ENCODE measurements at regions not wholly inside any gene's neighbourhood (a gene's known extent, or its start where the extent isn't known, plus 50 kb on each side); places are given as distances from the start of the nearest gene placed in this dataset.

GRCh38 chr5:67605730-67606585, 409.4 kb upstream of the CD180 start:
- Histone ChIP-seq H2AFZ (ENCODE audit: low read length) (no peak overlapping the region), H3K9ac (ENCODE audit: low read length) (no peak overlapping the region)
- DNase-seq: no peak

DNA sequence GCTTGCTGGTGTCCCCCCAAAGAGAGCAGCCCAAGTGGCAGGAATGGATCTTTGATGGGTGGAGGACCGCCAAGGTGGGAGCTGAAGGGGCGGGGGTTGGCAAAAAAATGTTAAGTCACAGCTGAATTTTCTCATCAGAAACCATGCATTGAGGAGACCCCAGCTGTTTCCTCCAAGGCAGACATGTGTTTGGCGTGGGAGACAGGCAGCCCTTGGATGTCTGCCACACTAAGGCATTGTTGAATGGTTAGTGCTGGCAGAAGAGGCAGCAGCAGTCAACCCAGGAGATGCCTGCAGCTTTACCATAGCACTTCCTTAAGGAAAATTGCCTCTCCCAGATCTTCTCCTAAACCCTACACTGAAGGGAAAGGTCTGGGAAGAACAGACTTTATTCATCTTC, 394.9 kb upstream of the CD180 start:
- H3K36me3 ChIP-seq (ENCODE audit: insufficient read depth, low read length): no peaks in the 10 kb centered on the region
- no peak for DNase-seq
- H3K4me2 ChIP-seq (ENCODE audit: low read depth, low read length, poor library complexity, severe bottlenecking): no peak overlapping the region
- H3K9ac ChIP-seq (ENCODE audit: low read length): no peak overlapping the region
- no peak overlapping the region for H3K4me3 ChIP-seq (ENCODE audit: low read length)
- no peaks in the 10 kb centered on the region for H3K9me3 ChIP-seq (ENCODE audit: low read length)
- no peaks in the 10 kb centered on the region for H4K20me1 ChIP-seq (ENCODE audit: insufficient read depth, low read depth, low read length)
- H3K4me1 ChIP-seq (ENCODE audit: low read length): no peaks in the 10 kb centered on the region
- H3K9me2 ChIP-seq (replicated peaks; ENCODE audit: insufficient read depth, low read length): no peaks in the 10 kb centered on the region
- no peak overlapping the region for H2AFZ ChIP-seq (ENCODE audit: low read length)
- no peaks in the 10 kb centered on the region for H3K79me2 ChIP-seq (ENCODE audit: low read length)
- no peak overlapping the region for H3K27ac ChIP-seq (ENCODE audit: low read length)
- no peaks in the 10 kb centered on the region for H3K27me3 ChIP-seq (ENCODE audit: low read length)

More at GRCh38 chr5:67605730-67606585, 409.4 kb upstream of the CD180 start:
- Histone ChIP-seq H3K9me3 (ENCODE audit: low read length) (no peaks in the 10 kb centered on the region), H3K4me3 (ENCODE audit: low read length) (no peak overlapping the region), H3K79me2 (ENCODE audit: low read length) (no peaks in the 10 kb centered on the region), H3K9me2 (replicated peaks; ENCODE audit: insufficient read depth, low read length) (no peaks in the 10 kb centered on the region), H4K20me1 (ENCODE audit: insufficient read depth, low read depth, low read length) (no peaks in the 10 kb centered on the region), H3K36me3 (ENCODE audit: insufficient read depth, low read length) (no peaks in the 10 kb centered on the region), H3K27ac (ENCODE audit: low read length) (no peak overlapping the region), H3K4me1 (ENCODE audit: low read length) (no peaks in the 10 kb centered on the region), H3K27me3 (ENCODE audit: low read length) (no peaks in the 10 kb centered on the region), H3K4me2 (ENCODE audit: low read depth, low read length, poor library complexity, severe bottlenecking) (no peak overlapping the region)

GRCh38 chr5:67588389-67588788, 391.8 kb upstream of the CD180 start:
- Histone ChIP-seq H3K9me3 (ENCODE audit: low read length) (no peaks in the 10 kb centered on the region), H3K4me3 (ENCODE audit: low read length) (no peak overlapping the region), H3K4me2 (ENCODE audit: low read depth, low read length, poor library complexity, severe bottlenecking) (no peak overlapping the region), H3K27me3 (ENCODE audit: low read length) (no peaks in the 10 kb centered on the region), H3K4me1 (ENCODE audit: low read length) (no peaks in the 10 kb centered on the region), H4K20me1 (ENCODE audit: insufficient read depth, low read depth, low read length) (no peaks in the 10 kb centered on the region), H3K9ac (ENCODE audit: low read length) (no peak overlapping the region), H3K27ac (ENCODE audit: low read length) (no peak overlapping the region), H3K79me2 (ENCODE audit: low read length) (no peaks in the 10 kb centered on the region), H2AFZ (ENCODE audit: low read length) (no peak overlapping the region), H3K36me3 (ENCODE audit: insufficient read depth, low read length) (no peaks in the 10 kb centered on the region), H3K9me2 (replicated peaks; ENCODE audit: insufficient read depth, low read length) (no peaks in the 10 kb centered on the region)
- DNase-seq: no peak

DNA sequence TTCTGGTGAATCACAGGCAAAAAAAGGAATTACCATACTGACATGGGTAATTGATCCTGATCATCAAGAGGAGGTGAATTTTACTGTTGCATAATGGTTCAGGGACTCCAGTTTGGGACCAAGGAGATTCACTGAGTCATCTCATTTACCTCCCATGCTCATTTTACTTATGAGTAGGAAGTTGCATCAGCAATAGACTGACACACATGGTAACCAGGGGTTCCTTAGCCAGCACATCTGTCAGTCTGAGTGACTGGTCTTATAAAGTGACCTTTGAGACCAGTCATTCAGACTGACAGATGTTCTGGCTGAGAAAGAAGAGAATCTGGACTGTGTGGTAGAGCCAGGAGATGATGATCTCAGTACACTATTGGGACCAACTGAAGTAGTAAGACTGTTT, 384.6 kb upstream of the CD180 start:
- H3K9ac ChIP-seq (ENCODE audit: low read length): no peak overlapping the region
- no peak overlapping the region for H3K27ac ChIP-seq (ENCODE audit: low read length)
- H3K4me3 ChIP-seq (ENCODE audit: low read length): no peak overlapping the region
- H3K36me3 ChIP-seq (ENCODE audit: insufficient read depth, low read length): no peaks in the 10 kb centered on the region
- H3K9me3 ChIP-seq (ENCODE audit: low read length): no peaks in the 10 kb centered on the region
- no peak for DNase-seq
- no peaks in the 10 kb centered on the region for H4K20me1 ChIP-seq (ENCODE audit: insufficient read depth, low read depth, low read length)
- H3K27me3 ChIP-seq (ENCODE audit: low read length): 0 out of 2 replicates have a peak, but pooled peaks cover 3% of the 10 kb centered on the region
- no peak overlapping the region for H3K4me2 ChIP-seq (ENCODE audit: low read depth, low read length, poor library complexity, severe bottlenecking)
- no peaks in the 10 kb centered on the region; the same call in 1 of the 2 replicates for H3K9me2 ChIP-seq (replicated peaks; ENCODE audit: insufficient read depth, low read length)
- no peak overlapping the region for H2AFZ ChIP-seq (ENCODE audit: low read length)
- no peaks in the 10 kb centered on the region for H3K4me1 ChIP-seq (ENCODE audit: low read length)
- no peaks in the 10 kb centered on the region for H3K79me2 ChIP-seq (ENCODE audit: low read length)

DNA sequence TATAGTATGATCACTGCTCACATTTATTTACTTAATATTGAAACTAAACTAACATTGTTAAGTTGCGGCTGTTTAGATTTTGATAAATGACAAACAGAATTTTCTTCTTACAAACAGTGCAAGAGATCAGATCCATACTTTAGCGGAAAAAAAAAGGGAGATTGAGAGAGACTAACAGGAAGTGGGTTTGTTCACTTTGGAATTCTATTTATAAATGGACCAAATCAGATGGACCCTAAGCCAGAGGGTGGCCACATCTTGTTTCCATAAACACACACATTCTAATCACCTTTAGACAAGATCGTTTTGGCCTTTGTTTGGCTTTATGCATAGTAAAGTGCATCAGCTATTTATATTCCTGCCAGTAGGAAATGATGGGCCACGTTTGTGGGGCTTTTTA, 381.4 kb upstream of the CD180 start:
- no peak for DNase-seq
- H3K36me3 ChIP-seq (ENCODE audit: insufficient read depth, low read length): no peaks in the 10 kb centered on the region
- 0 out of 2 replicates have a peak, but pooled peaks cover 3% of the 10 kb centered on the region for H3K27me3 ChIP-seq (ENCODE audit: low read length)
- no peak overlapping the region for H3K9ac ChIP-seq (ENCODE audit: low read length)
- H3K9me2 ChIP-seq (replicated peaks; ENCODE audit: insufficient read depth, low read length): no peaks in the 10 kb centered on the region; the same call in 1 of the 2 replicates
- no peaks in the 10 kb centered on the region for H3K4me1 ChIP-seq (ENCODE audit: low read length)
- H3K4me2 ChIP-seq (ENCODE audit: low read depth, low read length, poor library complexity, severe bottlenecking): no peak overlapping the region
- peaks cover 3% of the 10 kb centered on the region; the same call in 1 of the 2 replicates for H3K9me3 ChIP-seq (ENCODE audit: low read length)
- no peak overlapping the region for H3K27ac ChIP-seq (ENCODE audit: low read length)
- no peaks in the 10 kb centered on the region for H4K20me1 ChIP-seq (ENCODE audit: insufficient read depth, low read depth, low read length)
- H2AFZ ChIP-seq (ENCODE audit: low read length): no peak overlapping the region
- H3K4me3 ChIP-seq (ENCODE audit: low read length): no peak overlapping the region
- no peaks in the 10 kb centered on the region for H3K79me2 ChIP-seq (ENCODE audit: low read length)

GRCh38 chr5:67577424-67577823, 380.8 kb upstream of the CD180 start:
- no peak overlapping the region for H3K27ac ChIP-seq (ENCODE audit: low read length)
- H3K9ac ChIP-seq (ENCODE audit: low read length): no peak overlapping the region
- no peaks in the 10 kb centered on the region for H3K4me1 ChIP-seq (ENCODE audit: low read length)
- no peaks in the 10 kb centered on the region for H4K20me1 ChIP-seq (ENCODE audit: insufficient read depth, low read depth, low read length)
- no peaks in the 10 kb centered on the region for H3K36me3 ChIP-seq (ENCODE audit: insufficient read depth, low read length)
- H2AFZ ChIP-seq (ENCODE audit: low read length): no peak overlapping the region
- H3K4me2 ChIP-seq (ENCODE audit: low read depth, low read length, poor library complexity, severe bottlenecking): no peak overlapping the region
- no peak for DNase-seq
- H3K9me3 ChIP-seq (ENCODE audit: low read length): peaks cover 3% of the 10 kb centered on the region; the same call in 1 of the 2 replicates
- 0 out of 2 replicates have a peak, but pooled peaks cover 3% of the 10 kb centered on the region for H3K27me3 ChIP-seq (ENCODE audit: low read length)
- no peak overlapping the region for H3K4me3 ChIP-seq (ENCODE audit: low read length)
- H3K79me2 ChIP-seq (ENCODE audit: low read length): no peaks in the 10 kb centered on the region
- no peaks in the 10 kb centered on the region; the same call in 1 of the 2 replicates for H3K9me2 ChIP-seq (replicated peaks; ENCODE audit: insufficient read depth, low read length)

DNA sequence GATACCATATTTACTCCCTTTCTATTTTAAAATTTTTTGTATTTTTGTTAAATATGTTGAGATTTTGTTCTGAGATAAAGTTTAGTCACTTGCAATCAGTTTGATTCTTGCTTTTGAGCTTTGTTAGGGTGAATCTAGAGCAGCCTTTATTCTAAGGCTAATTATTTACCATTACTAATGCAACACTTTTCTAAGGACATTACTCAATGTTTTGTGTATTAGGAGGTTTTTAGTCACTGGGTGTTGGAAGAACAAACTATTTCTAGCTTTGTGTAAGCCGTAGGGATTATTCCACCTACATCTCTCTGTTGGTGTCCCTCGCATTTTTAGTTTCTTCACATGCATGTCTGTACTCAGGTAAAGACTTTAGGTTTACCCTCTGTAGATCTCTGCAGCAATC, 379.5 kb upstream of the CD180 start:
- Histone ChIP-seq H3K4me3 (ENCODE audit: low read length) (no peak overlapping the region), H3K79me2 (ENCODE audit: low read length) (no peaks in the 10 kb centered on the region), H3K9ac (ENCODE audit: low read length) (no peak overlapping the region), H2AFZ (ENCODE audit: low read length) (no peak overlapping the region), H3K4me2 (ENCODE audit: low read depth, low read length, poor library complexity, severe bottlenecking) (no peak overlapping the region), H3K36me3 (ENCODE audit: insufficient read depth, low read length) (no peaks in the 10 kb centered on the region), H3K9me3 (ENCODE audit: low read length) (peaks cover 3% of the 10 kb centered on the region; the same call in 1 of the 2 replicates), H3K27ac (ENCODE audit: low read length) (no peak overlapping the region), H3K9me2 (replicated peaks; ENCODE audit: insufficient read depth, low read length) (no peaks in the 10 kb centered on the region; the same call in 1 of the 2 replicates), H4K20me1 (ENCODE audit: insufficient read depth, low read depth, low read length) (no peaks in the 10 kb centered on the region), H3K4me1 (ENCODE audit: low read length) (no peaks in the 10 kb centered on the region), H3K27me3 (ENCODE audit: low read length) (0 out of 2 replicates have a peak, but pooled peaks cover under 1% of the 10 kb centered on the region)
- no peak for DNase-seq

- Histone ChIP-seq H3K27ac (ENCODE audit: low read length) (no peak overlapping the region), H3K79me2 (ENCODE audit: low read length) (no peaks in the 10 kb centered on the region), H3K4me1 (ENCODE audit: low read length) (no peaks in the 10 kb centered on the region), H3K9me3 (ENCODE audit: low read length) (peaks cover 3% of the 10 kb centered on the region; the same call in 1 of the 2 replicates), H3K27me3 (ENCODE audit: low read length) (no peaks in the 10 kb centered on the region), H3K4me3 (ENCODE audit: low read length) (no peak overlapping the region), H3K9ac (ENCODE audit: low read length) (no peak overlapping the region), H2AFZ (ENCODE audit: low read length) (no peak overlapping the region), H4K20me1 (ENCODE audit: insufficient read depth, low read depth, low read length) (no peaks in the 10 kb centered on the region), H3K9me2 (replicated peaks; ENCODE audit: insufficient read depth, low read length) (no peaks in the 10 kb centered on the region), H3K4me2 (ENCODE audit: low read depth, low read length, poor library complexity, severe bottlenecking) (no peak overlapping the region), H3K36me3 (ENCODE audit: insufficient read depth, low read length) (no peaks in the 10 kb centered on the region)
- DNase-seq: no peak
Measured at GRCh38 chr5:67575087-67575486, 378.5 kb upstream of the CD180 start.
